HG02884 (cell line): ENCODE measurements at regions not wholly inside any gene's neighbourhood (a gene's known extent, or its start where the extent isn't known, plus 50 kb on each side); places are given as distances from the start of the nearest gene placed in this dataset.

Experiments
- ATAC-seq: cut with Tn5 transposase; IDR thresholded peaks from one replicate; pipeline ENCODE4 v1.9.1; 2021; ENCODE audit warnings: mild to moderate bottlenecking, moderate library complexity; ENCODE audit not compliant: unreplicated experiment

- no peak for ATAC-seq
Observed at GRCh38 chr9:84570482-84571154, 98.9 kb upstream of the NTRK2 start.

GRCh38 chr9:84573083-84573482 lies 96.4 kb upstream of the NTRK2 start:
- ATAC-seq, result no peak

GRCh38 chr9:84575705-84576104 lies 93.8 kb upstream of the NTRK2 start:
- ATAC-seq, result no peak

- ATAC-seq, result no peak
Observed at GRCh38 chr9:84583866-84584265, 85.7 kb upstream of the NTRK2 start.

GRCh38 chr9:84586662-84587061 lies 82.9 kb upstream of the NTRK2 start:
- no peak for ATAC-seq

- ATAC-seq, result no peak
Observed at GRCh38 chr9:84587153-84587552, 82.4 kb upstream of the NTRK2 start.

GRCh38 chr9:84589542-84589941 lies 80.0 kb upstream of the NTRK2 start:
- no peak for ATAC-seq

- no peak for ATAC-seq
Observed at GRCh38 chr9:84590706-84591105, 78.8 kb upstream of the NTRK2 start.

GRCh38 chr9:84592918-84593317 lies 76.6 kb upstream of the NTRK2 start:
- ATAC-seq, result no peak

- no peak for ATAC-seq
Observed at GRCh38 chr9:84593352-84593751, 76.2 kb upstream of the NTRK2 start.

- ATAC-seq, result peak; percentile 98
Observed at GRCh38 chr9:84597131-84597530, 72.4 kb upstream of the NTRK2 start.

GRCh38 chr9:84598921-84599636 lies 70.5 kb upstream of the NTRK2 start:
- ATAC-seq, result no peak

- no peak for ATAC-seq
Observed at GRCh38 chr9:84600739-84601138, 68.8 kb upstream of the NTRK2 start.

GRCh38 chr9:84604223-84604622 lies 65.3 kb upstream of the NTRK2 start:
- no peak for ATAC-seq

- no peak for ATAC-seq
Observed at GRCh38 chr9:84609779-84610178, 59.8 kb upstream of the NTRK2 start.

- no peak for ATAC-seq
Observed at GRCh38 chr9:84613431-84613830, 56.1 kb upstream of the NTRK2 start.

GRCh38 chr9:84615544-84615943 lies 54.0 kb upstream of the NTRK2 start:
- no peak for ATAC-seq

- no peak for ATAC-seq
Observed at GRCh38 chr9:84617411-84618029, 52.0 kb upstream of the NTRK2 start.
